SK-N-MC (cell line): ENCODE measurements at regions not wholly inside any gene's neighbourhood (a gene's known extent, or its start where the extent isn't known, plus 50 kb on each side); places are given as distances from the start of the nearest gene placed in this dataset.

Experiments
- EZH2 ChIP-seq: fragments of 200-600 bp; sonication (generic); IDR thresholded peaks from one replicate; pipeline ENCODE4 v1.6.1; 2017; ENCODE audit warnings: antibody characterized with exemption
- FOXP2 ChIP-seq: optimal IDR thresholded peaks from 2 replicates; pipeline ENCODE3; 2011; ENCODE audit warnings: mild to moderate bottlenecking, moderate library complexity; ENCODE audit not compliant: insufficient read depth; ENCODE audit errors: extremely low read length, control extremely low read depth
- POLR2AphosphoS5 ChIP-seq: IDR thresholded peaks from 2 replicates; pipeline ENCODE4 v1.6.1; 2012; ENCODE audit warnings: mild to moderate bottlenecking, low read depth, low read length, borderline replicate concordance

DNA sequence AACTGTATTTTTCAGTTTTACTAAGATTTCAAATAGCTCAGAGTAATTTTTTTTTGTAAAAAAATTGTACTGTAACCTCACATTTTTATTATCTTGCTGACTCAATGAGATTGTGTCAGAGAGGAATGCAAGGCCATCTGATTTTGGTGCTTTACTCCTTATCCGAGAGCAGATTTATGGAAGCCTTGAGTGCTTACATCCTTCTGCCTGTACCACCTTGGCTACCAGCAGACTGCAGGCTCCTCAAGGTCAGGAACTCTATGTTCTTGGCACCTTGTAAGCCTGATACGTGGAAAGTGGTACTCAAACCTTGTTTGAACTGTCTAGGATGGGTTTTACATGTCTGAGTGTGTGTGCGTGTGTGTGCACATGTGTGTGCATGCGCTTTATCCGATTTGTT lies 80.1 kb upstream of the MLIP start:
- TF ChIP-seq POLR2AphosphoS5: no peak
- TF ChIP-seq EZH2: no peak
- no peak for TF ChIP-seq FOXP2
